ENCODE measurements at regions not wholly inside any gene's neighbourhood (a gene's known extent, or its start where the extent isn't known, plus 50 kb on each side); places are given as distances from the start of the nearest gene placed in this dataset.

DNA sequence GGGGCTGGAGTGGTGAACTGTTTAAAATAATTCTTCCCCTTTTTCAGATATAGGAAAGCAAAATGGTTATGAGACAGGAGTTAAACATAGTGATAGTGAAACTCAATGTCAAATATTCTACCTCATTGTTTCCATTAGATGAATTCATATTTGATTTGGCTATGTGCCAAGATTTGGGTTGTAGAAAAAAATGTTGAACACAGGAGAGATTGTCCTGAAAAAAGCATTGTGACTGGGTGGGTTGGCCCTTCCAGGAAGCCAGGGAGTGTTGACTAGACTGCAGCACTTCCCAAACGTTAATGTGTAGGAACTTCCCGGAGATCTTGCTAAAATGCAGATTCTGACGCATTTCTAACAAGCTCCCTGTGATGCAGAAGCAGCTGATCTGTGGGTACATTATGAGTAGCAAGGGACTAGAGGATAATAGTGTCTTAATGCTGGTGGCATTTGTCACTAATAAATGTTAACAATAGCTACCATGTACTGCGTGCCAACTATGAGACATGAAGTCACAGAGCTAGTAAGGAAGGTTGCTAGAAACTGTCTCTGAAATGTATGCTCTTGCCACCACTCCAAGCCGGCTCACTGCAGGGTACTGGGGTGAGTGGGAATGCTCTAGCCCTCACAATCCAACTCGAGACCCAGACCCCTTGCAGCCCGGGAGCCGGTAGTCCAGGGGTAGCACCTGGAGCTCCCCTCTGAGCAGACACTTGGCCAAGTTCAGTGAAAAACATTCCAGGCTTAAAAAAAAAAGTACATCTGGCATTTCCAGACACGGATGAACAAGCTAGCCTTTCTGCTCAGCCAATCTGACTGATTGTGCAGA is 120.6 kb downstream of the CD47 start:
- Histone ChIP-seq H3K27me3 (ENCODE audit: control insufficient read depth, insufficient read depth, low read length) (no peaks in the 10 kb centered on the region), H3K9me3 (ENCODE audit: control insufficient read depth, insufficient read depth, low read length) (no peaks in the 10 kb centered on the region), H3K36me3 (ENCODE audit: control insufficient read depth, insufficient read depth, low read length) (no peaks in the 10 kb centered on the region), H3K27ac (ENCODE audit: low read length) (no peak overlapping the region), H3K4me3 (ENCODE audit: low read length) (no peak overlapping the region), H3K4me1 (ENCODE audit: control insufficient read depth, insufficient read depth, low read length) (no peaks in the 10 kb centered on the region; the same call in 1 of the 2 replicates)
- no peak for DNase-seq (ENCODE audit: low read depth, low spot score)
- no CpG with 5 or more reads among the region's 9 CpGs for WGBS (ENCODE audit: insufficient coverage, insufficient read length)

DNA sequence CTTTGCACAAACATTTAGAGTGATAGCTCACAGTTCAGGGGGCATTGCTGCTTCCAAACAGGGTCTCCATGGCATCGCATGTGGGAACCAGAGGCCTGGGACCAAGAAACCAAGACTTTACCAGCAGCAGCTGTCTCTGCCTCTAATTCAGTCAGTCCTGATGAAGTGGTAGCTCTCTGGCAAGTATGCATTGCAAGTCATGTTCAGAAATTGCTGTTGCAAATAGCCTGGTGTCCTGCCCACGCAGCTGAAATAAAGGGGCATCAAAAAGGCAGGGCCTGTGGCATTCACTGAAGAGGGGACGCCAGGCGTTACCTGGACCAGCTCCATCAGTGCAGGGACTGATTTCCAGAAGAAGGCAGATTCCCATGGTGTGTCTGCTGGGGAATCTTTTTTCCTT is 121.3 kb downstream of the CD47 start:
- Histone ChIP-seq H3K4me3 (ENCODE audit: low read length) (no peak overlapping the region), H3K4me1 (ENCODE audit: control insufficient read depth, insufficient read depth, low read length) (no peaks in the 10 kb centered on the region; the same call in 1 of the 2 replicates), H3K36me3 (ENCODE audit: control insufficient read depth, insufficient read depth, low read length) (no peaks in the 10 kb centered on the region), H3K27me3 (ENCODE audit: control insufficient read depth, insufficient read depth, low read length) (no peaks in the 10 kb centered on the region), H3K9me3 (ENCODE audit: control insufficient read depth, insufficient read depth, low read length) (no peaks in the 10 kb centered on the region), H3K27ac (ENCODE audit: low read length) (no peak overlapping the region)
- no peak for DNase-seq (ENCODE audit: low read depth, low spot score)
- WGBS (ENCODE audit: insufficient coverage, insufficient read length), result no CpG with 5 or more reads among the region's 4 CpGs

DNA sequence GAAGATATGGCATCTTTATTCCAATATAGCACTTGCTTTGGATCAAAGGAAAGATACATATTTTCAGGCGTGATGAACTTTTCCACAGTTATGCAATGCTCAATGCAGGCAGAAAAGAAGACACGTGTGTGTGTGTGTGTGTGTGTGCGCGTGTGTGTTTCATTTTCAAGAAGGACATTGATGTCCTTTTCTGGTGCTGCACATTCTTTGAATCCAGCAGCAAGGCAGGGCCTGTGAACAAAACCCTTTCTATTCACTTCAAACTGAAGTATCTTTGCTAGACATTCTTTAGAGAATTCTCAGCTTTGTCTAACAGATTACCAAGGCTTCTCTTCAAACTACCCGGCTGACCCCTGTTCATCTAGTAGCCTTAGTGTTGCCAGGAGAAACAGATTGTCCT is 124.6 kb downstream of the CD47 start:
- no peak for DNase-seq (ENCODE audit: low read depth, low spot score)
- WGBS (ENCODE audit: insufficient coverage, insufficient read length), result no CpG with 5 or more reads among the region's 5 CpGs
- Histone ChIP-seq H3K36me3 (ENCODE audit: control insufficient read depth, insufficient read depth, low read length) (no peaks in the 10 kb centered on the region), H3K9me3 (ENCODE audit: control insufficient read depth, insufficient read depth, low read length) (no peaks in the 10 kb centered on the region), H3K4me3 (ENCODE audit: low read length) (no peak overlapping the region), H3K27me3 (ENCODE audit: control insufficient read depth, insufficient read depth, low read length) (no peaks in the 10 kb centered on the region), H3K4me1 (ENCODE audit: control insufficient read depth, insufficient read depth, low read length) (no peaks in the 10 kb centered on the region; the same call in 1 of the 2 replicates), H3K27ac (ENCODE audit: low read length) (no peak overlapping the region)

DNA sequence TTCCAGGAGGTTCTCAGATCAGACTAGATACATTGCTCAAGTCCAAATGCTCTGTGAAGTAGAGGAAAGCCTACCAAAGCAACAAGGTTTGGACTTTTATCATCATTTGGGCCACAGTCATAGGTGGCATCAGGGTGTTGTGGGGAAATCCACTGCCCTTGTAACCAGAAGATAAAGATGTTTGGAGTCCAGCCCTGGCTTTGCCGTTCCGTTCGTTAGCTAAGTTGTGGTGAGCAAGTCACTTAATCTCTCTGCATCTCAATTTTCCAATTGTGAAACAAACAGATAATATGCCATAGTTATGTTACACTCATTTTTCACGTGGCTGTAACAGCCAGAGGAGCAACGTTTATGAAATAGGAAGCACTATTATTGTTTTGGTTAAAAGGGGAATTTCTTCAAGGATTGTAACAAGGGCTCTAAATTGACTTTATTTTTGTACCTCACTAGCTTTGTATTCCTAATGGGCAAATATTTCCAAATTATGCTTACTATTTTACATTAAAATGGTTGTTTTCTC is 125.6 kb downstream of the CD47 start:
- H3K4me1 ChIP-seq (ENCODE audit: control insufficient read depth, insufficient read depth, low read length), result no peaks in the 10 kb centered on the region; the same call in 1 of the 2 replicates
- WGBS (ENCODE audit: insufficient coverage, insufficient read length), result no CpG with 5 or more reads among the region's 5 CpGs
- H3K36me3 ChIP-seq (ENCODE audit: control insufficient read depth, insufficient read depth, low read length), result no peaks in the 10 kb centered on the region
- no peak overlapping the region for H3K27ac ChIP-seq (ENCODE audit: low read length)
- no peaks in the 10 kb centered on the region for H3K9me3 ChIP-seq (ENCODE audit: control insufficient read depth, insufficient read depth, low read length)
- H3K27me3 ChIP-seq (ENCODE audit: control insufficient read depth, insufficient read depth, low read length), result no peaks in the 10 kb centered on the region
- no peak for DNase-seq (ENCODE audit: low read depth, low spot score)
- no peak overlapping the region for H3K4me3 ChIP-seq (ENCODE audit: low read length)

DNA sequence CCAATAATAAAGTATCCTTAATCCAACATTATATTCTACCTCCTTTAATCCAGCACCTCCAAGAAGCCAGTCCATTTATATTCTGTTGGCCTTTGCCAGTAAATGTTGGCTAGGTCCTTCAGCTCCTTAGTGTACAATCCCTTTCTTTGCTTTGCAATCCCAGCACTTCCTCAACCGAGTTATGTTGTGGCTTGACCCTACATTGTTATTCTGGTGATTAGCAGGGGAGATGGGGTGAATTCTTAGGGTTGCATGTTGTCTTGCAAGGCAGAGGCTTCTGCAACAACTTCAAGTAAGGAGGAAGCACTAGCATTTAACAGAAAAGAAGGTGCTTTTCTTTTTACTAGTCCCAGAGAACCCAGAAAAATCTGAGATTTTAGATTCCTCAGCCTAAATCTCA is 127.2 kb downstream of the CD47 start:
- no peak for DNase-seq (ENCODE audit: low read depth, low spot score)

DNA sequence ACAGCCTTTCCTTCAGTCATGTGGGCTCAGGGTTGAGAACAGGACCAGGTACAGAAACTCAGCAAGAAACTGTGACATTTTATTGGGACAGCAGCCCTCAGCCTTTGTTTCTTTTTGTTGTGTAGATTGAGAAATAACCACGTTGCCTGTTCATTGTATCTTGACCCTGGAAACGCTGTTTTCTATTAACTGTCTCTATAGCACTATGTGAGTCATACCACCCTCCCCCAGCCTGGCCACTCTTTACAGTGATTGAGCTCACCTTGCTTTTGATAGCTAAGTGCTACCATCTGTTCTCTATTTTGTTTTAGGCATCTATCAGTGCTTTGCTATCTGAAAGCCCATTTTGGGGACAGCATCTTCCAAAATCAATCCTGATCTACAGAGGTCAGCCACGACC is 127.9 kb downstream of the CD47 start:
- no CpG with 5 or more reads among the region's 3 CpGs for WGBS (ENCODE audit: insufficient coverage, insufficient read length)
- Histone ChIP-seq H3K27ac (ENCODE audit: low read length) (no peak overlapping the region), H3K4me1 (ENCODE audit: control insufficient read depth, insufficient read depth, low read length) (no peaks in the 10 kb centered on the region; the same call in 1 of the 2 replicates), H3K9me3 (ENCODE audit: control insufficient read depth, insufficient read depth, low read length) (no peaks in the 10 kb centered on the region), H3K27me3 (ENCODE audit: control insufficient read depth, insufficient read depth, low read length) (no peaks in the 10 kb centered on the region), H3K36me3 (ENCODE audit: control insufficient read depth, insufficient read depth, low read length) (no peaks in the 10 kb centered on the region), H3K4me3 (ENCODE audit: low read length) (no peak overlapping the region)
- DNase-seq (ENCODE audit: low read depth, low spot score), result no peak

More for the DNA sequence above, 127.2 kb downstream of the CD47 start:
- no peaks in the 10 kb centered on the region for H3K9me3 ChIP-seq (ENCODE audit: control insufficient read depth, insufficient read depth, low read length)
- no peak overlapping the region for H3K4me3 ChIP-seq (ENCODE audit: low read length)
- no CpG with 5 or more reads among the region's 1 CpG for WGBS (ENCODE audit: insufficient coverage, insufficient read length)
- no peaks in the 10 kb centered on the region; the same call in 1 of the 2 replicates for H3K4me1 ChIP-seq (ENCODE audit: control insufficient read depth, insufficient read depth, low read length)
- no peaks in the 10 kb centered on the region for H3K27me3 ChIP-seq (ENCODE audit: control insufficient read depth, insufficient read depth, low read length)
- no peak overlapping the region for H3K27ac ChIP-seq (ENCODE audit: low read length)
- no peaks in the 10 kb centered on the region for H3K36me3 ChIP-seq (ENCODE audit: control insufficient read depth, insufficient read depth, low read length)

DNA sequence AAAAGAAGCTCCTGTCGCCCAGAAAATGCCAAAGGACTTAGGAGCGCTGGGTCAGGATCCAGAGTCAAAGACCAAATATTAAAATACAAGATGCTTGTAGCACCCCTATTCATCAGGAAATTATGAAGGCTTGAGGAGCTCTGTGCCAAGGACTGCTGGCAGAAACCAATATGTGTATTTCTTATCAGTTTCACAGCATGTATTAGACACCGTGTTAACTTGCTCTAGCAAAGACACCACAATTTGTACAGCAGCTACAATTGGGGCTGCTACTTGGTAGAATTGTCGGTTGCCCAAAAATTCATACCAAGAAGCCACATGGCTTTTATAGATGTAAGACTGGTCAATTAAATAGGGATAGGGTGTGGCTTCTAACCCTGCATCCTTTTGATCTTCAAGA is 128.8 kb downstream of the CD47 start:
- DNase-seq (ENCODE audit: low read depth, low spot score), result no peak
- no peak overlapping the region for H3K4me3 ChIP-seq (ENCODE audit: low read length)
- no CpG with 5 or more reads among the region's 4 CpGs for WGBS (ENCODE audit: insufficient coverage, insufficient read length)
- no peak overlapping the region for H3K27ac ChIP-seq (ENCODE audit: low read length)
- no peaks in the 10 kb centered on the region for H3K36me3 ChIP-seq (ENCODE audit: control insufficient read depth, insufficient read depth, low read length)
- no peaks in the 10 kb centered on the region for H3K9me3 ChIP-seq (ENCODE audit: control insufficient read depth, insufficient read depth, low read length)
- no peaks in the 10 kb centered on the region; the same call in 1 of the 2 replicates for H3K4me1 ChIP-seq (ENCODE audit: control insufficient read depth, insufficient read depth, low read length)
- H3K27me3 ChIP-seq (ENCODE audit: control insufficient read depth, insufficient read depth, low read length), result no peaks in the 10 kb centered on the region

DNA sequence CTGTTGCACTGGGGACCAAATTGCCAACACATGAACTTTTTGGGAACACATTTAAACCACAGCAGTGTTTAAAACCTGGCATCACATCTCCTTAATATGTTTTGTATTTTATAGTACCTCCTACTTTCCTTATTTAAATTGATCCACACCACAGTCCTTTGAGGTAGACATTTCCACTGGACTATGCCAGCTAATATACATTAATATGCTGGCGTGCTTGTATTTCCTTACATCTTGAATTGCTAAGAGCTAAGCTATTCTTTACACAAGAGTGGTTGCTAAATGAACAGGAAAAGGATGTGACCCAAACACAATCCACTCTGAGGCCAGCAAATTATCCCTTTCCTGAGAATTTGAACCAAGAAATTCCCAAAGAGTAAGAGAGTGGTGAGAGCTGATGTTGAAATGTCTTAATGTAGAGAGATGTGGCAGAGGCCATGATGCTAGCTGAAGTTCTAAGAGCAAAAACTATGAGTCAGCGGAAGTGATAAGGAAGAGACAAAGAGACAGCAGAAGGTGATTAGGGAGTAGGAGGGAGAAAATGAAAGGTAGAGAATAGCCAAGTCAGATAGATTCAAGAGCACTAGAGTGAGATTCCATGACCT is 131.2 kb downstream of the CD47 start:
- Histone ChIP-seq H3K9me3 (ENCODE audit: control insufficient read depth, insufficient read depth, low read length) (no peaks in the 10 kb centered on the region), H3K4me1 (ENCODE audit: control insufficient read depth, insufficient read depth, low read length) (no peaks in the 10 kb centered on the region; the same call in 1 of the 2 replicates), H3K27me3 (ENCODE audit: control insufficient read depth, insufficient read depth, low read length) (no peaks in the 10 kb centered on the region), H3K27ac (ENCODE audit: low read length) (no peak overlapping the region), H3K4me3 (ENCODE audit: low read length) (no peak overlapping the region), H3K36me3 (ENCODE audit: control insufficient read depth, insufficient read depth, low read length) (no peaks in the 10 kb centered on the region)
- no CpG with 5 or more reads among the region's 2 CpGs for WGBS (ENCODE audit: insufficient coverage, insufficient read length)
- DNase-seq (ENCODE audit: low read depth, low spot score), result no peak

DNA sequence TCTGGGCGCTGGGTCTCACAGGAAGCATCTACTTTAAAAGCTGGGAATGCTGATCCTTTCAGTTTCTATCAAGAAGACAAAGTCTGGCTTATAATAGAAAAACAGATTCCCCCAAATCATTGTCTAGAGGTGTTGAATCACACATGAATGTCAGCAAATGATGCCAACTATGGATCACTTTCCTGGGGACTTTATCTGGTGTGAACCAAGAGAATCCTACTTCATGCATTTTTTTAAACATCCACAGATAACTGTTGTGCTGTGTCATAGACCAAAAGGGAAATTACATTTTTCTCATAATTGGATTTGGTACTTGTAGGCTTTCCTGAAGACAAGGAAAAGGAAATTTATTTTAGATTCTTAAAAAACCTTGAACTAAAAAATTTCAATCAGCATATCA is 132.7 kb downstream of the CD47 start:
- H3K4me1 ChIP-seq (ENCODE audit: control insufficient read depth, insufficient read depth, low read length), result no peaks in the 10 kb centered on the region
- H3K36me3 ChIP-seq (ENCODE audit: control insufficient read depth, insufficient read depth, low read length), result no peaks in the 10 kb centered on the region
- H3K27me3 ChIP-seq (ENCODE audit: control insufficient read depth, insufficient read depth, low read length), result no peaks in the 10 kb centered on the region
- WGBS (ENCODE audit: insufficient coverage, insufficient read length), result no CpG with 5 or more reads among the region's 1 CpG
- no peak for DNase-seq (ENCODE audit: low read depth, low spot score)
- H3K4me3 ChIP-seq (ENCODE audit: low read length), result no peak overlapping the region
- no peaks in the 10 kb centered on the region for H3K9me3 ChIP-seq (ENCODE audit: control insufficient read depth, insufficient read depth, low read length)
- H3K27ac ChIP-seq (ENCODE audit: low read length), result no peak overlapping the region

DNA sequence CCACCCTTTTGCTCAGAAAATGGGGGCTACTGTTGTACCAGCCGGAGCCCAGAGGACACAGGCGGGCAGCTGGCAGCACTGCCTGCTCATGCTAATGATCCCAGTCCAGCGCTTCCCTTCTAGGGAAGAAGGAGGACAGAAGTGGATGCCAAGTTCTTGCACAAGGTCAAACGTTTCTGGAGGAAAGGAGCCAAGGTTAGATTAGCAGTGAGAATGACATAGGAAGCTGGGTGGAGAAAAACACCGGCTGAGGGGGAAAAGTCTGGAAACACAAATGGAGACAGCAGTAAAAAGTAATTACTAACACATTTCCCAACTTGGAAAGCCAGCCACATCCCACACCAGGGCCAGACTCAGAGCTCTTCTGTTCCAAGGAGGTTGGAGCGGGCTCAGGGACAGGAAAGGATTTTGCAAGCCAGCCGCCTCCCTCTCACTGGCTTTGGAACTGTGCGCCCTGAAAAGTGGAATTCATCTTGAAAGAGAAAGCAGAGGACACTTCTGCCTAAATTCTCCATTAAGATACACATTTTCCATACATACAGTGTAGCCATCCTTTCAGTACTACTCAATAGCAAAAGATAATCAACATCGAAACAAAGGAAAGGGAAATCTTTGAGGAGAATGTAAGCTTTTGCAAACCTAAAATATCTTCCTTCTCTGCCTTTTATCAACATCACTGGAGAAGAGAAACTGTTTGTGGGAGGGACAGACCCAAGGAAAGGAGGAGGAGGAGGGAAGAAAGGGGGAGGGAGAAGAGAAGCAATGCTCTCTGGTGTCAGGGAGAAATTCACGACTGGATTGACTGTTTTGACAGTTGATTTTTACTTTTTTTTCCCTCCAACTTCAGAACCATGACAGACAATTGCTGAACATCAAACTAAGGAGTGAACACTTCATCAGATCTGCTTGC is 133.6 kb downstream of the CD47 start:
- Histone ChIP-seq H3K4me3 (ENCODE audit: low read length) (no peak overlapping the region), H3K36me3 (ENCODE audit: control insufficient read depth, insufficient read depth, low read length) (no peaks in the 10 kb centered on the region), H3K27me3 (ENCODE audit: control insufficient read depth, insufficient read depth, low read length) (no peaks in the 10 kb centered on the region), H3K4me1 (ENCODE audit: control insufficient read depth, insufficient read depth, low read length) (no peaks in the 10 kb centered on the region), H3K27ac (ENCODE audit: low read length) (no peak overlapping the region), H3K9me3 (ENCODE audit: control insufficient read depth, insufficient read depth, low read length) (no peaks in the 10 kb centered on the region)
- no peak for DNase-seq (ENCODE audit: low read depth, low spot score)
- no CpG with 5 or more reads among the region's 10 CpGs for WGBS (ENCODE audit: insufficient coverage, insufficient read length)
